Thyroid gland (tissue), 4 donors: ENCODE measurements at regions not wholly inside any gene's neighbourhood (a gene's known extent, or its start where the extent isn't known, plus 50 kb on each side); places are given as distances from the start of the nearest gene placed in this dataset.

ENCODE experiments used
- CTCF ChIP-seq, 6 experiments: fragments of 200-600 bp in 3 of 6; fragments of 450-650 bp in 3 of 6; sonication (generic) in 3 of 6; IDR thresholded peaks; one replicate each; pipeline ENCODE4 v1.5.1; 2016 to 2019; ENCODE audit warnings: antibody characterized with exemption in 6 of 6, mild to moderate bottlenecking in 2 of 6, inconsistent platforms in 1 of 6, moderate library complexity in 1 of 6
- POLR2A ChIP-seq, 2 donors: fragments of 450-650 bp; IDR thresholded peaks; one replicate each; pipeline ENCODE4 v1.6.1; 2017; ENCODE audit warnings: antibody characterized with exemption in 2 of 2, mild to moderate bottlenecking in 2 of 2, moderate library complexity in 1 of 2

- no peak for TF ChIP-seq CTCF (IDR thresholded peaks at IDR 0.05)
- TF ChIP-seq POLR2A (IDR thresholded peaks at IDR 0.05) = no peak
Measured at GRCh38 chr2:156165742-156166141, 166.8 kb downstream of the NR4A2 start.
